Loucy (cell line): ENCODE measurements at regions not wholly inside any gene's neighbourhood (a gene's known extent, or its start where the extent isn't known, plus 50 kb on each side); places are given as distances from the start of the nearest gene placed in this dataset.

Source experiments
- H2AFZ ChIP-seq: fragments of 200-600 bp; sonication (generic); 2 replicates; pipeline ENCODE4 v1.6.0; 2016; ENCODE audit warnings: antibody characterized with exemption, mild to moderate bottlenecking, low read length, moderate library complexity
- H3F3A ChIP-seq: fragments of 200-600 bp; 2 replicates; pipeline ENCODE4 v1.6.0; 2016; ENCODE audit warnings: antibody characterized with exemption, low read depth, mild to moderate bottlenecking
- H3K27me3 ChIP-seq: fragments of 200-600 bp; sonication (generic); 2 replicates; pipeline ENCODE4 v1.6.1; 2014; ENCODE audit warnings: low read length, mild to moderate bottlenecking; ENCODE audit not compliant: insufficient read depth, poor library complexity, severe bottlenecking
- H3K36me3 ChIP-seq: fragments of 200-600 bp; sonication (generic); 2 replicates; pipeline ENCODE4 v1.6.1; 2016; ENCODE audit warnings: low read length; ENCODE audit not compliant: insufficient read depth
- H3K4me1 ChIP-seq: fragments of 200-600 bp; sonication (generic); 2 replicates; pipeline ENCODE4 v1.5.1; 2014; ENCODE audit warnings: low read length, mild to moderate bottlenecking; ENCODE audit not compliant: insufficient read depth, poor library complexity, severe bottlenecking
- H3K4me2 ChIP-seq: fragments of 200-600 bp; sonication (generic); 2 replicates; pipeline ENCODE4 v1.6.0; 2014; ENCODE audit warnings: antibody characterized with exemption, low read length, low read depth, mild to moderate bottlenecking; ENCODE audit not compliant: poor library complexity, severe bottlenecking
- H3K4me3 ChIP-seq: fragments of 200-600 bp; sonication (generic); 2 replicates; pipeline ENCODE4 v1.5.1; 2014; ENCODE audit warnings: low read length, mild to moderate bottlenecking, mixed read lengths; ENCODE audit not compliant: poor library complexity, severe bottlenecking
- H3K79me2 ChIP-seq: fragments of 200-600 bp; sonication (generic); 2 replicates; pipeline ENCODE4 v1.6.1; 2014; ENCODE audit warnings: low read length; ENCODE audit not compliant: insufficient read depth
- H3K9ac ChIP-seq: fragments of 200-600 bp; sonication (generic); 2 replicates; pipeline ENCODE4 v1.6.0; 2014; ENCODE audit warnings: mild to moderate bottlenecking, low read depth, low read length, moderate library complexity; ENCODE audit not compliant: poor library complexity, severe bottlenecking
- H3K9me2 ChIP-seq: fragments of 200-600 bp; sonication (generic); replicated peaks from 2 replicates; pipeline ENCODE4 v1.6.1; 2016; ENCODE audit warnings: low read depth, low read length, mixed read lengths
- H3K9me3 ChIP-seq: fragments of 200-600 bp; sonication (generic); 2 replicates; pipeline ENCODE4 v1.6.1; 2014; ENCODE audit warnings: mild to moderate bottlenecking, antibody characterized with exemption, low read length, low read depth; ENCODE audit not compliant: insufficient read depth
- H4K20me1 ChIP-seq: fragments of 200-600 bp; sonication (generic); 2 replicates; pipeline ENCODE4 v1.6.0; 2014; ENCODE audit warnings: antibody characterized with exemption, low read length, mild to moderate bottlenecking; ENCODE audit not compliant: insufficient read depth, poor library complexity, severe bottlenecking
- CTCF ChIP-seq: fragments of 200-600 bp; sonication (generic); conservative IDR thresholded peaks from 2 replicates; pipeline ENCODE4 v1.5.1; 2014; ENCODE audit warnings: mild to moderate bottlenecking, antibody characterized with exemption, low read length
- EZH2phosphoT487 ChIP-seq: fragments of 200-600 bp; IDR thresholded peaks from 2 replicates; pipeline ENCODE4 v1.6.1; 2018; ENCODE audit warnings: antibody characterized with exemption, mild to moderate bottlenecking, moderate library complexity, borderline replicate concordance

DNA sequence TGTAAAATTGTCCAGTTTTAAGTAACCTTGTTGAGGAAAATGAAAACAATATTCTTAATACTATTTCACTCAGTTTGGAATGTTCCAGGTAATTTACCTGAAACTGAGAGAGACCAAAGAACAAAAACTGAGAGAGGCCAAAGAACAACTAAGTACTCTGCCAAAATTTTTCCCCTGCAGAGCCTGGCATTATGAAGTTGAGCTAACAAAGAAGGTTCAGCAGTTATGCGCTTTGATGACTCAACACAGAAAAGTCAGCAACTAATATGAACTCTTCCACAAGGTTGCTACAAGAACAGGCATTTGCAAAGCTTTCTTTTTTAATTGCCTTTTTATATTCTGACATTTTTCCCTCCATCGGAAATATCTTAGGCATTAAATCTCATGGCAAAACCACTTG is 270.9 kb downstream of the CHRM3 start:
- Histone ChIP-seq H3K27me3 (no peaks in the 10 kb centered on the region), H3K4me1 (no peaks in the 10 kb centered on the region), H3K9ac (no peak overlapping the region), H3K9me3 (no peaks in the 10 kb centered on the region; the same call in 1 of the 2 replicates), H3K9me2 (no peaks in the 10 kb centered on the region), H4K20me1 (no peaks in the 10 kb centered on the region), H3K4me3 (no peak overlapping the region), H3F3A (no peaks in the 10 kb centered on the region), H3K36me3 (no peaks in the 10 kb centered on the region), H3K79me2 (no peaks in the 10 kb centered on the region), H2AFZ (no peak overlapping the region), H3K4me2 (no peak overlapping the region)
- TF ChIP-seq CTCF (no peak), EZH2phosphoT487 (no peak)

- Histone ChIP-seq H3K9me2 (no peaks in the 10 kb centered on the region), H4K20me1 (no peaks in the 10 kb centered on the region), H3K79me2 (no peaks in the 10 kb centered on the region), H3K4me2 (no peak overlapping the region), H3K27me3 (no peaks in the 10 kb centered on the region), H3K9me3 (no peaks in the 10 kb centered on the region; the same call in 1 of the 2 replicates), H3K9ac (no peak overlapping the region), H3K4me1 (no peaks in the 10 kb centered on the region), H3K36me3 (no peaks in the 10 kb centered on the region), H3F3A (no peaks in the 10 kb centered on the region), H2AFZ (no peak overlapping the region), H3K4me3 (no peak overlapping the region)
- no peak for TF ChIP-seq EZH2phosphoT487
- TF ChIP-seq CTCF = no peak
Observed at GRCh38 chr1:239662950-239663349, 276.6 kb downstream of the CHRM3 start.

- no peak overlapping the region for H2AFZ ChIP-seq
Observed at GRCh38 chr1:239672256-239672655, 285.9 kb downstream of the CHRM3 start.

More at GRCh38 chr1:239672256-239672655, 285.9 kb downstream of the CHRM3 start:
- Histone ChIP-seq H3K9me3 (0 out of 2 replicates have a peak, but pooled peaks cover 2% of the 10 kb centered on the region), H3K36me3 (no peaks in the 10 kb centered on the region), H3K79me2 (no peaks in the 10 kb centered on the region), H3K27me3 (no peaks in the 10 kb centered on the region), H3K9me2 (no peaks in the 10 kb centered on the region), H3F3A (no peaks in the 10 kb centered on the region), H4K20me1 (no peaks in the 10 kb centered on the region), H3K4me2 (no peak overlapping the region), H3K4me3 (no peak overlapping the region), H3K9ac (no peak overlapping the region), H3K4me1 (no peaks in the 10 kb centered on the region)
- no peak for TF ChIP-seq CTCF
- no peak for TF ChIP-seq EZH2phosphoT487
